GM18861 (cell line): ENCODE measurements at regions not wholly inside any gene's neighbourhood (a gene's known extent, or its start where the extent isn't known, plus 50 kb on each side); places are given as distances from the start of the nearest gene placed in this dataset.

ENCODE experiments used
- ATAC-seq: cut with Tn5 transposase; IDR thresholded peaks from one replicate; pipeline ENCODE4 v1.9.1; 2021; ENCODE audit not compliant: unreplicated experiment

GRCh38 chr22:48391171-48391711 lies 1436.4 kb downstream of the BRD1 start:
- no peak for ATAC-seq

GRCh38 chr22:48389916-48390315 lies 1437.8 kb downstream of the BRD1 start:
- no peak for ATAC-seq

GRCh38 chr22:48382197-48382596 lies 1445.5 kb downstream of the BRD1 start:
- no peak for ATAC-seq

- ATAC-seq, result no peak
Measured at GRCh38 chr22:48380016-48380665, 1447.5 kb downstream of the BRD1 start.

GRCh38 chr22:48379371-48379770 lies 1448.3 kb downstream of the BRD1 start:
- no peak for ATAC-seq

GRCh38 chr22:48378673-48379072 lies 1449.0 kb downstream of the BRD1 start:
- no peak for ATAC-seq

- no peak for ATAC-seq
Measured at GRCh38 chr22:48376936-48377712, 1450.5 kb downstream of the BRD1 start.

- ATAC-seq, result no peak
Measured at GRCh38 chr22:48376428-48376827, 1451.2 kb downstream of the BRD1 start.

- no peak for ATAC-seq
Measured at GRCh38 chr22:48373626-48374173, 1454.0 kb downstream of the BRD1 start.

GRCh38 chr22:48372390-48372789 lies 1455.3 kb downstream of the BRD1 start:
- ATAC-seq, result no peak

GRCh38 chr22:48371391-48371790 lies 1456.3 kb downstream of the BRD1 start:
- no peak for ATAC-seq

- ATAC-seq, result no peak
Measured at GRCh38 chr22:48370508-48371325, 1457.0 kb downstream of the BRD1 start.

GRCh38 chr22:48369789-48370507 lies 1457.7 kb downstream of the BRD1 start:
- no peak for ATAC-seq

- ATAC-seq, result no peak
Measured at GRCh38 chr22:48368975-48369525, 1458.6 kb downstream of the BRD1 start.

- ATAC-seq, result no peak
Measured at GRCh38 chr22:48367731-48368130, 1459.9 kb downstream of the BRD1 start.

GRCh38 chr22:48366591-48366990 lies 1461.1 kb downstream of the BRD1 start:
- ATAC-seq, result no peak

GRCh38 chr22:48366056-48366455 lies 1461.6 kb downstream of the BRD1 start:
- no peak for ATAC-seq

- no peak for ATAC-seq
Measured at GRCh38 chr22:48365386-48365785, 1462.3 kb downstream of the BRD1 start.

GRCh38 chr22:48362721-48363404 lies 1464.8 kb downstream of the BRD1 start:
- no peak for ATAC-seq
